GM13977 (cell line): ENCODE measurements at regions not wholly inside any gene's neighbourhood (a gene's known extent, or its start where the extent isn't known, plus 50 kb on each side); places are given as distances from the start of the nearest gene placed in this dataset.

Experiments
- DNase-seq: peaks from one replicate; pipeline ENCODE4 v3.0.0; 2012; ENCODE audit warnings: low spot score
- in situ Hi-C: fragments of 300-500 bp; cut with MboI; formaldehyde crosslinking; loops from one replicate; pipeline ENCODE4 v1.12.0; 2022; ENCODE audit warnings: low sequenced_read_pairs, low pct_unique_long_range_greater_than_20kb, mixed read lengths, inconsistent platforms; ENCODE audit not compliant: unreplicated experiment
- TF ChIP-seq, protein P1 (sequence below): IDR thresholded peaks from 2 replicates; pipeline ENCODE4 v1.5.1; 2012; ENCODE audit warnings: mild to moderate bottlenecking, control low read depth; ENCODE audit not compliant: insufficient read depth; ENCODE audit errors: extremely low read depth, missing control alignments

DNA sequence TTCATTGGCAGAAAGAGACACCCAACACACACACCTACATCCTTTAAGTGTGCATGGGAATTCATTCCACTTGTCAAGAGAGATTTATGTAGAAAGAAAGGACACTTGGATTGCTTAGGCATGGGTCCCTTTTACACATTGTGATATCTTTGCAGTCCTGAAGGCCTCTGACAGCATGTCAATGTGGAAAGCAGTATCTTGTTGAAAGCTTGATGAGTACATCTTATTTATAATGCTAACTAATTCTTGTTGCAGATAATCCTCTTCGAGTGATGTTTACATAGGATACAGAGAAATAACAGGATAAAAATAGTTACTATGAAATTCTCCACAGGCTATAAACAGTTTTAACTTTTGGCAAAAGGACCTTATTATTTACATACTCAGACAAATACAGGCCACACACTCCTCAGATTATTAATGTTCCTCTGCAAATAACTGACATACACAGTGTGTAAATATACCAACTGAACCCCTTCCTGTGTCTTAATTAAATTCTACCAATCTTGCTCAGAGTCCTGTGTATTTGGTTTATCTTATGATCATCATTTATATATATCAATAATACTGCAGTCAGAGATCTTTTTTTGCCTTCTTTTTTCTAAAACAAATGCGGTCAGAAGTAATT is 111.8 kb upstream of the DIO2 start:
- no peak for DNase-seq
- in situ Hi-C loops, result no loop called here
- TF ChIP-seq, protein P1, sequence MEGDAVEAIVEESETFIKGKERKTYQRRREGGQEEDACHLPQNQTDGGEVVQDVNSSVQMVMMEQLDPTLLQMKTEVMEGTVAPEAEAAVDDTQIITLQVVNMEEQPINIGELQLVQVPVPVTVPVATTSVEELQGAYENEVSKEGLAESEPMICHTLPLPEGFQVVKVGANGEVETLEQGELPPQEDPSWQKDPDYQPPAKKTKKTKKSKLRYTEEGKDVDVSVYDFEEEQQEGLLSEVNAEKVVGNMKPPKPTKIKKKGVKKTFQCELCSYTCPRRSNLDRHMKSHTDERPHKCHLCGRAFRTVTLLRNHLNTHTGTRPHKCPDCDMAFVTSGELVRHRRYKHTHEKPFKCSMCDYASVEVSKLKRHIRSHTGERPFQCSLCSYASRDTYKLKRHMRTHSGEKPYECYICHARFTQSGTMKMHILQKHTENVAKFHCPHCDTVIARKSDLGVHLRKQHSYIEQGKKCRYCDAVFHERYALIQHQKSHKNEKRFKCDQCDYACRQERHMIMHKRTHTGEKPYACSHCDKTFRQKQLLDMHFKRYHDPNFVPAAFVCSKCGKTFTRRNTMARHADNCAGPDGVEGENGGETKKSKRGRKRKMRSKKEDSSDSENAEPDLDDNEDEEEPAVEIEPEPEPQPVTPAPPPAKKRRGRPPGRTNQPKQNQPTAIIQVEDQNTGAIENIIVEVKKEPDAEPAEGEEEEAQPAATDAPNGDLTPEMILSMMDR, result no peak

DNA sequence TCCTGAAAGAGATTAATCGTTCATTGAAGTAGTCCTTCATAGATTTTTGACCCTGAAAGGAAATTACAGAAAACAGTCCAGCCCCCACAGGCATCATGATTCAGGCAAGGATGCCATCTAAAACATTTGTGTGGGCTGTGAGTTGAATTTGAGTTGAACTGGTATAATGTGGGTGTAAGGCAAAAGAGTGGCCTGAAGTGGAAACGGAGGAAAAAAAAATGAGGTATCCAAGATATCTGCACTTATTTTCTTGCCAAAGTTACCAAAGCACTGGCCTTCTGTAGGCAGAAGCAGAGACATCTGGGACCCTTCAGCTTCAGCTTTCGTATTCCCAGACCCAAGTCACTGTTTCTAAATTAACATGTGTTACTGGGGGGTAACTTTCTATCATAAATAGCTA is 105.1 kb upstream of the DIO2 start:
- in situ Hi-C loops, result no loop called here
- no peak for DNase-seq
- TF ChIP-seq, protein P1, result no peak

DNA sequence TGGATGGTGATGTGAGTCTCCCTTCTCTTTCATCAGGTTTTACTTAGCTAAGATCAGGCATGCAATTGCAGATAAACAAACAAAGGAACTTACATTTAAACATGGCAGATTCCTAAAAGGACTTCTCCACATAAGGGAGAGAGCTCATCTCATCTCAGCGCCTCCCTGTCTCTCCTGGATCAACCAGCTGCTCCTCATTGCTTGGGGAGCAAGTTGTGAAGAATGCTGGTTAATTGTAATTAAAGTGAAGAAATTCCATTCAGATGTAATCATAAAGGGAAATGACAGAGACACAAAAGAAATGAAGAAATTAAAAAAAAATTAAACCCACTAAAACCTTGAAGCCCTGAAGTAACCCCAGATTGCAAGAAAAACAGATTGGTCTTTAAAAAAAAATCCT is 104.4 kb upstream of the DIO2 start:
- TF ChIP-seq, protein P1, result no peak
- in situ Hi-C loops, result no loop called here
- no peak for DNase-seq

DNA sequence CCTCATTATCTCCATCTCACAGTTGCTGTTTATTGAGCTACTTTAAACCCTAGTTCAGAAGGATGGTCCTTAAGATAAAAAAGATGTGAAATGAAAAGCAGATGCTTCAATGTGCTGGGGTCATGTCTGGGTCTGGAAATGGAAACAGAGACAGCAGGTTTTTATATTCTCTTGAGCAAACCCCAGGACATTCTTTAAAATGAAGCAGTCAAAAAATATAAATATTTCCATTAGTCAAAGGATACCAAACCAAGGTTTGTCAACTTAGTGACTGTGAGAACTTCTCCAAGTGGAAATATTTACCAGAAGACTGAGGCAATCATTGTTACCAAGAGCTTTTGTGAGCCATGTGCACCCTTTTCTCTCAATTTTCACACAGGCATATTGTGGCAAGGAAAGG is 102.5 kb upstream of the DIO2 start:
- TF ChIP-seq, protein P1, result no peak
- in situ Hi-C loops, result no loop called here

DNA sequence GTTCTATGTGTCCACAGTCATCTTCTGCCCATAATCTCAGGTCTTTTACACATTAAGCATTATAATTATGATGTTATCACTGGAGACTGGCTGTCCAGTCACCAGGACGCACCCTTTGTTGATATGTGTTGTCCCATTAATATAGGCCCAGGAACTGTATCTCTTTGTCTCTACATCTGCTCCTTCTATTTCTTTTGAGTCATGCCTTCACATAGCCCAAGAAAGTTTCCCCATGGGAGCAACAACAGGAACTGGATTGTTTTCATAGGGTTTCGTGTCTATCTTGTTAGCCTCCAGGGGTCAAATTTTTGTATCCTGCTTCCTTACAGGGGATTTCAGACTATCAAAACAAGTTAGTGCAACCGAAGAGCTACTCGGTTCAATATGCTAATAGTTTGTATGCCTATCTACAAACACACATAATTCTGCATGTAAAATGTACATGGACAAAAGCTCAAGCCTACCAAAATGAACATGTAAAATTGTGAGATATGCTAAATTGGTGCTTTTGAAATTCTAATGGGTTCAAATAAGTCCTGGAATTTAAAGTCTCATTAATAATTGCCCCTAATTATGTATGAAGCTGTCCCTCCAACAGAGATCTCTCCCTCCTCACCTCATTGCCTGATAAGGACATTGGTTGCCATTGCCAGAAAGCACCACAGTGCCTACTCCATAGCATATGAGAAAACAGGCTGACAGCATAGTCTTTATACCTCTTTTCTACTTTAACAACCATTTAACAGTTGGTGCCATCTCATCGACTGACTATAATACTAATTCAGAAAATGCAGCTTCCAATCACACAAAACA is 99.8 kb upstream of the DIO2 start:
- in situ Hi-C loops, result no loop called here
- DNase-seq, result no peak
- TF ChIP-seq, protein P1, result no peak

More for the DNA sequence above, 102.5 kb upstream of the DIO2 start:
- DNase-seq, result no peak

DNA sequence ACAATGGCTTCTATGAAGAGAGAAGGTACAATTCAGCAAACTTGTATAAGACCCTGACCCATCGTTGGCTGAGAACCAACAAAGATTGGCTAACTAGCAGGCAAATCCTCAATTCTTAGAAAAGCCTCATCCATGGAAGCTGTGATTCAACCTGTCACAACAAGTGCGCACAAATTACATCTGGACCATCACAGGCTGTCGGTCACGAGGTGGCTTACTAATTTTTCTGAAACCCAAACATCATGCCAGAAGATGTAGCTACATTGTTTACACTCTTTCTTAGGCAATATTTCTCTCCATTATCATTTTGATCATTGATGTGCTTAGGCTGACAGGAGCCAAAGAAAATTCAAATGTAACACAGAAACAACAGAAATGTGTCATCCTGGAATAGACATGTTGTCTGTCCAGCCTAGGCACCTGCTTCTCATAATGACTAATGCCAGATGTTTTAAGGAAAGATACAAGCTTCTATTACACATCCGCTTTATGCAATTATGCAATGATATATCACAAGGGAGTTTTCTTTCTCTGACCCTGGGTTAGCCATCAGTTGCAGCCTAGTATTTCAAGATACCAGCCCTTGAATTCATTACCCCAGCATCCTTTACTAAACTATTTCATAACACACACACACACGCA is 92.9 kb upstream of the DIO2 start:
- in situ Hi-C loops, result no loop called here
- DNase-seq, result no peak
- TF ChIP-seq, protein P1, result no peak
